NB4 (cell line): ENCODE measurements at regions not wholly inside any gene's neighbourhood (a gene's known extent, or its start where the extent isn't known, plus 50 kb on each side); places are given as distances from the start of the nearest gene placed in this dataset.
"Not testable (repeated sequence)": the region's sequence is repeated elsewhere in the genome, so short reads cannot be mapped to it uniquely, and the experiment has no call there.

Experiments
- DNase-seq: peaks from one replicate; pipeline ENCODE4 v3.0.0; 2010; ENCODE audit warnings: low read depth
- H3K4me3 ChIP-seq: one replicate; pipeline ENCODE4 v1.5.1; 2011; ENCODE audit warnings: mild to moderate bottlenecking, low read depth, low read length, moderate library complexity
- CTCF ChIP-seq: IDR thresholded peaks from one replicate; pipeline ENCODE4 v1.5.1; 2012; ENCODE audit warnings: low read depth, low read length
- MYC ChIP-seq: IDR thresholded peaks from 2 replicates; pipeline ENCODE4 v1.6.1; 2011; ENCODE audit warnings: low read depth, low read length
- POLR2A ChIP-seq: IDR thresholded peaks from 2 replicates; pipeline ENCODE4 v1.6.1; 2011; ENCODE audit warnings: mild to moderate bottlenecking; ENCODE audit not compliant: insufficient read length; ENCODE audit errors: extremely low read depth
- TF ChIP-seq, protein P1 (sequence below): IDR thresholded peaks from 2 replicates; pipeline ENCODE4 v1.6.1; 2011; ENCODE audit warnings: low read depth, low read length

DNA sequence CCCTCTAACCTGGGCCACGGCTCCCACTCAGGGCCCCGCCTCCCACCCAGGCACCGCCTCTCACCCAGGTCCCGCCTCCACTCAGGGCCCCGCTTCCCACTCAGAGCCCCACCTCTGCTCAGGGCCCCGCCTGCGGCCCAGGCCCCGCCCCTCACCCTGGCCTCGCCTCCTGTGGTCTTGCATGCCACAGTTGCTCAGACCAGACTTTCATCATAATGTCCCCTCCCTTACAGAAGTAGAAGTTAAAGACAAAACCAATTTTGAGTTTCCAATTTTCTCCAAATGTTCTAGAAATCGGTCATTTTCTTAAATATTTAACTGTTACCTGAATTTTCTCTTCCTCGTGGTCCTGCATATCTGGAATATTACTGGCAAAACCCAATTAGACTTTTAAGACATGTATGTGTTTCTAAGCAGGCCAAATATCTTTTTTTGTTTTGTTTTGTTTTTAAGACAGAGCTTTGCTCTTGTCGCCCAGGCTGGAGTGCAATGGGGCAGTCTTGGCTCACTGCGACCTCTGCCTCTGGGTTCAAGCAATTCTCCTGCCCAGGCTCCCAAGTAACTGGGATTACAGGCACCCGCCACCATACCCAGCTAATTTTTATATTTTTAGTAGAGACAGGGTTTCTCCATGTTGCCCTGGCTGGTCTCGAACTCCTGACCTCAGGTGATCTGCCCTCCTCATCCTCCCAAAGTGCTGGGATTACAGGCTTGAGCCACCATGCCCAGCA, 102.8 kb downstream of the FAM53A start:
- TF ChIP-seq MYC (peak; percentile 61), POLR2A (peak; percentile 30)
- TF ChIP-seq, protein P1, sequence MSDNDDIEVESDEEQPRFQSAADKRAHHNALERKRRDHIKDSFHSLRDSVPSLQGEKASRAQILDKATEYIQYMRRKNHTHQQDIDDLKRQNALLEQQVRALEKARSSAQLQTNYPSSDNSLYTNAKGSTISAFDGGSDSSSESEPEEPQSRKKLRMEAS = peak; percentile 58
- not testable (repeated sequence) for H3K4me3 ChIP-seq
- peak; percentile 99 for DNase-seq

- H3K4me3 ChIP-seq, DNase-seq: not testable (repeated sequence)
These were observed 103.5 kb downstream of the FAM53A start for GRCh38 chr4:1580692-1581012.

GRCh38 chr4:1579901-1580691, 104.0 kb downstream of the FAM53A start:
- TF ChIP-seq CTCF (no peak), POLR2A (peak; percentile 76), MYC (no peak)
- TF ChIP-seq, protein P1 = 0 out of 2 replicates have a peak, but pooled peaks have one; percentile 22
- DNase-seq = peak; percentile 96
- peak overlapping the region; percentile 53 for H3K4me3 ChIP-seq

DNA sequence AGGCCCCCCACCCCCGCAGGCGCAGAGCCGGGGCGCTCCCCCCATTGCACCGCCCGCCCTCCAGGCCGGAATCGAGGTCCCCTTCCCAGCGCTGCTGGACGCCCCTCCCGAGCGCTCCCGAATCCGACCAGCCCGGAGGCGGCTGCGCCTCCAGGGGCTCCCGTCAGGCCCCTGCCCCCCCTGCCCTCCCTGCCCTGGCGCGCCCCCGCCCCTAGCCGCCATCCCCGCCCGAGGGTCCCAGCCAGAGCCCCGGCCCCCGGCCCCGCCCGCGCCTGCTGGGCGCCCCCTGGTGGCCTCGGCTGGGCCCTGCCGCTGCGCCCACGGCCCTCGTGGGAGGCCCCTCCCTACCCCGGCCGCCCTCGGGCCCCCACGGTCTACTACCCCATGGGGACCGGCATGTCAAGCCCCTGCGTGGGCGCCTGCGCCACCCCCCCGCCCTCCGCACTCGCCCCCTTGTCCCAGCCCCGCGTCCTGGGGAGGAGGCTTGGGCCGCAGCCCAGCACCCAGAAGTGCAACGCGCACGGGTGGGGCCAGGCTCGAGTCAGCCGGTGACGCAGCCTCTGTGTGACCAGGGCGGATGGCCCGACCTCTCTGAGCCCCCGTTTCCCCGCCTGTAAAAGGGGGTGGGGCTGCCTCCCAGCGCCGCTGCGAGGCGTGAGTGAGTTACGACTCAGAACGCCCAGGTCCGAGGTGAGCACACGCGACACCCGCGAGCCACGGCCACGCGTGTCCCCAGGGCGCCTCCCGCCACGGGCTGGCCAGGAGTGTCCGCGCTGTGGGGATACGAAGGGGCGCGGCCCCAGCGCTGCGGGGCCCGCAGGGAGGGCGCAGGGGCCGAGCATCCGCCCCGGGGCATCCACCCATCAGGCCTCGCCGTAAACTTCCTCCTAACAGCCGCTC, 104.9 kb downstream of the FAM53A start:
- TF ChIP-seq, protein P1 = no peak; the same call in 1 of the 2 replicates
- peak; percentile 30 for TF ChIP-seq CTCF
- peak overlapping the region; percentile 53 for H3K4me3 ChIP-seq
- peak; percentile 72 for DNase-seq

GRCh38 chr4:1578251-1578773, 105.8 kb downstream of the FAM53A start:
- H3K4me3 ChIP-seq = no peak overlapping the region
- TF ChIP-seq MYC (no peak), CTCF (no peak), POLR2A (no peak)
- TF ChIP-seq, protein P1 = no peak
- no peak for DNase-seq

DNA sequence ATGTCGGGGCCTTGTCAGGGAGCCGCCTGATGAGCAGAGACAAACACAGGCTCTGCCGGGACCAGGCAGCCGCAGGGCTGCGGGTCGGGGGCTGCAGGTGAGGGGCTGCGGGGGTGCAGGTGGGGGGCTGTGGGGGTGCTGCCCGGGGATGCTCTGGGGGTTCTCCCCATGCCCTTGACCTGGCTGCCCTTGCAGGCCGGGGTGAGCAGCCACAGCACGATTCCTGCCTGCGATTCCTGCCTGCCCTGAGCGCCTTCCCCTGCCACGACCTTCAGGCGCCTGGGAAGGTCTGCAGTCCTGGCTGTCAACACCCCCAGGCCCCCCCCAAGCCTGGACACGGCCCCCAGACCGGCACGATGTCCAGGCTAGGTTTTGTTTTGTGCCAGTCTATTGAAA, 106.3 kb downstream of the FAM53A start:
- H3K4me3 ChIP-seq = no peak overlapping the region
- no peak for DNase-seq
- TF ChIP-seq MYC (no peak), CTCF (no peak), POLR2A (no peak)
- TF ChIP-seq, protein P1 = no peak
